Left ventricle myocardium superior (tissue), 1 donor: ENCODE measurements at regions not wholly inside any gene's neighbourhood (a gene's known extent, or its start where the extent isn't known, plus 50 kb on each side); places are given as distances from the start of the nearest gene placed in this dataset.

Experiments
- ATAC-seq: fragments of 200-7000 bp; cut with Tn5 transposase; one replicate; pipeline ENCODE4 v1.9.1; 2020; ENCODE audit warnings: mild to moderate bottlenecking, moderate library complexity
- DNase-seq: peaks from one replicate; pipeline ENCODE4 v3.0.0-alpha.2; 2020
- intact Hi-C: fragments of 100-400 bp; cut with micrococcal nuclease; formaldehyde crosslinking; loops from one replicate; pipeline ENCODE4 v1.11.0; 2022
- donor health status: DM: no; HTN: yes; CAD: no; lungs with severe emphysema.

DNA sequence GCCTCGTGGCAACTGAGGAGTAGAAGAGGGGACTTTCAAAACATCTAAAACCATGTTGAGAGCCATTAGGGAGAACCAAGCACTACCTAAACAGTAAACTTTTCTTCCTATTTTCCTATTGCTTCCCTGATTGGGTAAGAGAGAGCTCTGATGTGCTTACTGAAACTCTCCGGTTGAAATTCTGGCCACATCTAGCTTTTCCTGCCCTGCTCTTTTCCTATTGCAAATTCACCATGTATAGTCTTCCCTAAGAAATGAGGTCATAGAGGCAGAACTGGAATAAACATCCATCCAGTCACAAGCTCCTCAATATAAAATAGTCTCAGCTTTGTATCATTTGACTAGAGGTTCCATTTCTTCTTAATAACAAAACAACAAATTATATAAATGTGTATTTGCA, 199.5 kb upstream of the CNR1 start:
- DNase-seq (no peak), ATAC-seq (no peak)
- intact Hi-C loops: no loop called here

DNA sequence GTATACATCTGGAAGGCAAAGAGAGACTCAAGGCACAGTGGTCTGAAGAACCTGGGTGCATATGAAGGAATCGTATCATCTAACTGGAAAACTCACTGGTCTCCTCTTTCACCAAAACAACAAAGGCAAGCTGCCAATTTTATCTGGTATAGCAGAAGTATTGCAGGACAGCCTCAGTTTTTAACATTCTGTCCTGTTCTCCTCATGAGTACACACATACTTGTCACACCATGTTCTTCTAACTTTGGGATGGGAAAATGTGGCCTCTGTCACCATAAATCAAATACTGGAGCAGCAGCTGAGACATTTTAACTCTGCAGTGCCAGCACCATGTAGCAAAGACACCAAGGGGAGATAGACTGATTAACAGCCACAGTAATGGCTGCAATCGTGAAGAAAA, 199.1 kb upstream of the CNR1 start:
- intact Hi-C loops: no loop called here
- no peak for DNase-seq
- ATAC-seq: no peak

DNA sequence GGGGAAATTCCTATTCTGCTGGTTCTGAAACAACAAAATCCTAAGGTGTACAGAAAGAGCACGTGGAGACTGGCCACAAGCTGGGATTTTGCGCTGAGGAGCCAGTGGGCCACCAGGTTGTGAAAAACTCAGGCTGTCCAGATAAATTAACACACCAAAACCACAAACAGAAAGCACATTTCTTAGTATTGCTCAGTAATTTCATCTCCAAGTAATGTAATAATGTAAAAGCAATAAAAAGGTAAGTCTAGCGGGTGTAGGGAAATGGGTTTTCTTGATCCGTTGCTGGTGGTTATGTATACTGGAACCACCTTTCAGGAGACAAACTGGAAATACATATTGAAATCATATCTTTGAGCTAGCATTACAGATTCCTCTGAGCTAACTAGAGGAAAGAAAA, 195.6 kb upstream of the CNR1 start:
- no peak for ATAC-seq
- intact Hi-C loops: no loop called here
- DNase-seq: no peak

DNA sequence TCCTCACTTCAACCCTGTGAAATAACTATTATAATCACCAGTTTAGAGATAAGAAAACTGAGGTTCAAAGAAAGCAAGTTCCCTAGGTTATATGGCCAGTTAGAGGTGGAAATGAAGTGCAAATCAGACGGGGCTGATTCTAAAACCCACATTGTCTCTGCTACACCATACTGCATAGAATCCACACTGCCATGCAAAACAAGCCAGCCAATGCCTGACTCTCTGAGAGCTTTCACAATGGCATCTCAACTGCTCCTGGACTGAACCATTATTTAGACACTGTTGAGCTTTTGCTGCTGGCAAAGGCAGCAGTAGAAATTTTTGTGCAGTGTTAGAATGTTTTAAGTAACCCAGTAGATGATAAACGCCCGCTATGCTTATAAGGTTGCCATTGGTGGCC, 195.2 kb upstream of the CNR1 start:
- ATAC-seq: no peak
- intact Hi-C loops: no loop called here
- DNase-seq: no peak

DNA sequence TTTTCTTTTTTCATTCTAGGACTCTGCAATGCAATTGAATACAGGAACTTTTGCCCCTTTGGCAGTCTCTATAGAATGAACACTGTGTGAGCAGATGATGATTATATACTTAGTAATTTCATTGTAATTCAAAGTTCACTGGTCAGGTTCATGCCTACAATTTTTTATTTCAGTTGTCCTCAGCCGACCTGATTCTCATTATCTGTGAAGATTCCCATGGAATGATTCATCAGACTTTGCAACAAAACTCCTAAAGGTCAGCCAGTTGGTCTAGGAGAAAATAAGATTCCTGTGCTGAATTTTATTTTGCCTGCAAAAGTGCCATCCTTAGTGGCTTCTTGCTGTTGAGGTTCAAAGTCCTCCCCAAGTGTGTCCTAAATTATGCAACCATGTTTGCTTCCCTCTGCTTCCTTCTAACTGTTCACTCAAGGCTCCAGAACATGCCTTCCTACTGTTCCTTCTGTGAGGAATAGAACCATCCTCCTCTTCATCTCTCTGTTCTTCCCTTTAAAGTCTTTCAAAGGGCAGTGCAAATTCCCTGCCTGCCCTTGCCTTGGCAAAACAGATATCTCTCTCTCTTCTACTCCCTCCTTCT, 194.2 kb upstream of the CNR1 start:
- DNase-seq (no peak), ATAC-seq (no peak)
- intact Hi-C loops: no loop called here

DNA sequence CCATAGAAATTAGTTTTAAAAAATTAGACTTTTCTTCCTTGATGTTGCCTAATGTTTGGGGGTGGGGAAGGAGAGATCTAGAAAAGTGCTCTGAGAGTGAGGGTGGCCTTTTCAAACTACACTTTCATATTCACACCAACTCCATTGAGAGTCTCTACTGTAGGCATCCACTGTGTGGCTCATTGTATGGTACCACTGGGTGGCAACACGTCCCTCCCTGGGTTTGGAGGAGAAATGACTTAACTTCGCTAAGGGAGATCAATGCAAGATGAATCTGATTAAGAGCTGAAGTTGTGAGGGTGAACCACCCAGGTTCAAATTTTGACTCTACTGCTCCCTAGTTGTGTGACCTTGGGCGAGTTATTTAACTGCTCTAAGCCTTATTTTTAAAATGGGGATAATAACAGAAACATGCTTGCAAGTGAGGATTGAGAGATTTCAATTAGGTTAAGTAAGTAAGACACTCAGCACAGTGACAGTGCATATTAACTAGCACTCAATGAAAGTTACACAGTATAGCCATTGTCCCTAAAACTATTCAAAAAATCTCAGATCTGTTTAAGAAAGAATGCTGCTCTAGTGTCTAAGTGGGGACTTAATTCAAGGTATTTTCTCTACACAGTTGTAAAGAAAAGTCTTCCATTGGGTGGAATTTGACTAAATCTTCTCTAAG, 193.5 kb upstream of the CNR1 start:
- intact Hi-C loops: no loop called here
- no peak for DNase-seq

DNA sequence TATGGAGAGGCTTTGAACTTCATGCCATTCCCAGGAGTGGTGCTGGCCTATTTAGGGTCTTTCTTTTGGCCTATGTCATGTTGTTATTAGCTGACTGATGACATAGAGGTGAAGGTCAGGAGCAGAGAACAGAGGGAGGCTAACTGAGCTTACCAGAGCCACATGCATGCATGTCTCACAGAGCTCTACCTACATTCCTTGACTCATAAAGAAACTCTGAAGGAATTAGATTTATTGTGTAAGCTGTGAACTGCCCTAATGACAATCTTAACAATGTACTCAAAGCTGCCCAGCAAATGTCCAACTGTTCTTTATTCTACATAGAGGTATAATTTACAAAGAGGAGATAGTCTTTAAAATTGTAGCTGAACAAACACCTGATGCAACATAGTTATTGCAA, 192.7 kb upstream of the CNR1 start:
- no peak for DNase-seq
- intact Hi-C loops: no loop called here
- no peak for ATAC-seq

More for the DNA sequence above, 193.5 kb upstream of the CNR1 start:
- no peak for ATAC-seq

DNA sequence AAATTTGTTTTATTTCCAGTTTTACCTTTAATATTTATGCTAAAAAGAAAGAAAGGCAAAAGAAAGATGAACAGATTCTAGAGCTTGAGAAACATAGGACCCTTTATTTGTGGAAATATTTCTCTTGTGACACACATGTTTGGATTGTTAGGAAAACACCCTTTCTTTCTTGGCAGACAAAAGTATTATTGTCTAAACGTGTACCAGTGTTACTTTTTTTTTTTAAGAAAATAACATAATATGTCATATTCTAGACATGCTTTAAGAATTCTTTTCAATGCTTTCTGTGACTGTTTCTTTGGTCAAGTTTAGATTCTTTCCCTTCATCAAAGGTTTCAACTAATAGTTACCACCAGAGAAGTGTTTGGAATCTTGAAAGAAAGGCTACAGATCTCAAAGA, 183.4 kb upstream of the CNR1 start:
- no peak for DNase-seq
- no peak for ATAC-seq
- intact Hi-C loops: no loop called here

DNA sequence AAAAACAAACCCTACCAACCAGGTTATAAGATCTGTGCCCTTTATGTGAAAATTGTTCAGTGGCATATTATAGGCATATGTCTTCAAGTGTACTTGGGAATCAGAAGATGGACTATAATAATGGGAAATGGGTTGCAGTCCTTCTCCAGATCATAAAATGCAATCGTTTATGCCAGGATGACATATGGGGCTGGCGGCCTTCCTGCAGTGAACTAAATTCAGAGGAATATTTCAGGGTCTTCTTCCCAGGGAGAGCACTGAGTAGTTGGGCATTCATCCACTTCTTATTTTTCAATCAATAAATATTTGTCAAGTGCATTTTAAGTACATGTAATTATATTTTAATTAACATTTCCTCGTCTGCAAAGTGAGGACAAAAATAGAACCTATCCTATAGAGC, 176.2 kb upstream of the CNR1 start:
- DNase-seq (no peak), ATAC-seq (no peak)
- intact Hi-C loops: no loop called here

DNA sequence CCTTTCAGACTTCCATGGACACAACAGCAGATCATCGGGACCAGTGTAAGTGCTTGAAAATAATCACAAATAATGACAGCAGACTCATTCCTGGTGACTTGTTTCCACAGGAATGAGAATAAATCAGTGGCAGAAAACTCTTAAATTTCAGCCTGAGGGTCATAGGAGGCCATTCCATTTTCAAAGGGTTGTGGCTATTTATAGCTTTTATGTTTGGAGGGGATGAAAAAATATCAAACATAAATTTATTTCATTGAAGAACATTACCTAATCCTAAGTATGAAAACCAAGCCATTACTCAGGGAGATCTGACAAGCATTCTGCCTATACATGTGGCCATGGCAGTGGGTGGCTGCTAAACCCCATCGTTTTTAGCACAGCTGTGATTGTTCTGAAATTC, 173.6 kb upstream of the CNR1 start:
- ATAC-seq (no peak), DNase-seq (no peak)
- intact Hi-C loops: no loop called here

DNA sequence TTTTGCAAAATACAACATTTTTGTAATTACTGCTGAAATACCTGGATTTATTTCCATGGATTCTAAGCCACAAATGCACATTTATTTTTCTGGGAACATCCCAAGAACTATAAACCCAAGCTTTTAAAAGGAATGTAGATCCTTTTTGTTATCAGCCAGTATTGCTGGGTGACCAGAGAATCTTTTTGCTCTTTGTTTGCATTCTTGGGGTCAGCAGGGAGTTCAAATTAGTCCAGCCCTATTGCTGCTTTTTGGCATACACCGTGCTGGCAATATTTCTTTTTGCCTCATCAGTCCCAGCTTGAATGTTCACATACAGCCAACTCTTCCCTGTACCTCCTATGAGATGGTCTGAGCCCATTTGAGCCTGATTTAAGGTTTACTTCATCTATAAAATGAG, 155.2 kb upstream of the CNR1 start:
- no peak for ATAC-seq
- DNase-seq: no peak
- intact Hi-C loops: no loop called here

DNA sequence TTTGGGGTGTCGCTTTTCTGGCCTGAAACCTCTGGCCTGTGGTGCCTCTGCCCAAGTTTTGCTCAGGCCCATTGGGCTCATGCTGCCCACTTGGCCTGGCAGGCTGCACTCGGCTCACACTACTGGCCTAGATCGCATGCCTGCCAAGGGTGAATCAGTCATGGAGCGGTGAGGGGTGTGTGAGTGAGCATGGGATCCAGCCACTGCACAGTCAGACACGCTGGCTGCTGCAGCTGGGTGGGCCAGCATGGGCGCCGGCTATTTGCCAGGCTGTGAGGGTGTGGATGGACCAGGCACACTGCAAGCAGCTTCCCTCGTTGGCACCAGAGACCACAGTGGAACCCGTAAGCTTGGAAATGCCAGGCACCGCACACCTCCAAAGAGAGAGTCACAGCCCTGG, 145.4 kb upstream of the CNR1 start:
- no peak for ATAC-seq
- no peak for DNase-seq
- intact Hi-C loops: no loop called here

DNA sequence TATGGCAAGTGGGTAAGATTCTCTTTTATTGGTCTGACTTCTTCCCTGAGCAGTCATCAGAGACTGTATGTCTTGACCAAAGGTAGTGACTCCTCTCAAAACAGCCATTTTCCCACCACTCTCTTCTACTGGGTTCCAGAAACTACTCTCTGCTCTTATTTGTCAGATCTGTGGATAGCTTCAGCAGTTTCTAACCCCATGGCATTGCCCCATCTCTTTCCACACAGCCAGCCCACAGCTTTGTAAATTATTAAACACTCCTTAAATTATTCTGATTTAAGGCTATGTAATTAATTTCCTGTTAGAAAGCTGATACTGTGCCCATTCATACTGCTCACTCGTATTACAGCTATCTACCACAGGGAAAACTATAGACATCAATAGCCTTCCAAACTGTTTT, 138.4 kb upstream of the CNR1 start:
- intact Hi-C loops: no loop called here
- no peak for DNase-seq
- no peak for ATAC-seq

DNA sequence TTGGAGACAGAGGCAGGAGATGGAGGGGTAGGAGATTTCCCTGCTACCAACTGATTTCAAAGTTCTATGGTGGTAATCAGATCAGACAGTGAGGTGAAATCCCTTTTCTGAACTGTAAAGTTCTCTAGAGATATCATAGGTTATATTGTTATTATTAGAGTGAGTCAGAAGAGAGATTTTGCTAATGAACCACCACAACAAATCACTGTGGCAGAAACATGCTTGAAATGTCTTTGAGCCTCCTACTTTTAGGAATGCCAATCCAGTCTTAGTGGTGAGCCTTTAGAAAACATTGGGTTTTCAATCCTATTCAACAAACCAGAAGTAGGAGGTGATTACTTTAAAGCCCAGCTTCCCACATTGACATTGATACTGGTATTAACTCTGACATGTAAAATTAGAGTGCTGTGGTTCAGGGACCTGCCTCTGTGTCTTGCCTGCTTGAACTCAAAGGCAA, 136.7 kb upstream of the CNR1 start:
- intact Hi-C loops: no loop called here
- DNase-seq: no peak
- no peak for ATAC-seq

DNA sequence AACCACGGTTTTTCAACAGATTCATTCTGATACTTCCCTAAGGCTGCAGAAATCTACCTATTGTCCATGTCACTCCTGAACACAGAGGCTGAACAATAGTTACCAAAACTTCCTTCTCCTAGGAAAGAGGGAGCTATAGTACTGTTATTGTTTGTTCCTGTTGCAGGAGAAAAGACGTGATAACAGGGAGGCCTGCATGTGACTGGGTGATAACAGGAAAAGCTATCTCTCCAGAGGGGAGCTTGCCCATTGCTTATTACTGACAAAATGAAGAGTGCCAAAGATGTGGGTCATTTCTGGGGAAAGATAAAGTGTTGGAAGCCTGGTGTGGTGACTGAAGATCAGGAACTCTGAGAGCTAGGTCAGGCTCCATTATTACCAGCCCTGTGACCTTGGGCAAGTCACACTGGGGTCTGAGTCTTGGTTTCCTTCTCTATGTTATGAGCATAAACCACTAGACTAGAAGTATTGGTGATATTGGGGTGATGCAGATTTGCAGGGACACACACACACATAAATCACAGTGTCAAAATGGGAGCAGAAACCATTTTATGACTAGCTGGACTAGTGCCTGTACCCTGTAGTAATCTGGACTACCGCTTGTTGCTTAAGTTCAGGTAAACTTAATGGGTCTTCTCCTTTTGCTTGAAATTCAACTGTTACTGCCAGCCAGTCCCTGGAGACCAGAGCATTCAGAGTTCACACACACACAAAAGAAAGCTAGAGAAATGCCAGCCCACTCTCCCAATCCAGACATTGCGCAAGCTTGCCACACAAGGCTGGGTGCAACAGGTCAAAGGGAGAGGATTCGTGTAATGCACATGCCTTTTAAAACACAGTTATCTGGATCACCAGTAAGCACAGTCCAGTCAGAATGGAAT, 136.0 kb upstream of the CNR1 start:
- intact Hi-C loops: no loop called here
- no peak for DNase-seq
- no peak for ATAC-seq

DNA sequence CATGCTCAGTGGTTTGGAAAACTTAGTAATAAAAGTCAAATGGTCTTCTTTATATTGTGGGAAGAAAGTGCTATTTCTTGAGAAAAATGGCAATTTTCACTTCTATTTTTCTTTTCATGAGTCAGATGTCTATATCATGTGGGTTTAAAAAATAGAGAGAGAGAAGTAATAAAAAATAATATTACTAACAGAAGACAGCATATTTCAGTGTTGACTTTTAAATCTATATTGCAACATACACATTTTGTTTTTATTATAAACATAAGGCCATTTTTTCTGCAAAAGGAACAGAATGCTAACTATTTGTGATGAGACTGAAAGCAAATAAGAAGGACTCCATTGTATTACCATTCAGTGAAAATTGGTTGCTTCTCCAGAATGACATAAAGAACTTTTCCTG, 135.1 kb upstream of the CNR1 start:
- DNase-seq: no peak
- ATAC-seq: no peak

DNA sequence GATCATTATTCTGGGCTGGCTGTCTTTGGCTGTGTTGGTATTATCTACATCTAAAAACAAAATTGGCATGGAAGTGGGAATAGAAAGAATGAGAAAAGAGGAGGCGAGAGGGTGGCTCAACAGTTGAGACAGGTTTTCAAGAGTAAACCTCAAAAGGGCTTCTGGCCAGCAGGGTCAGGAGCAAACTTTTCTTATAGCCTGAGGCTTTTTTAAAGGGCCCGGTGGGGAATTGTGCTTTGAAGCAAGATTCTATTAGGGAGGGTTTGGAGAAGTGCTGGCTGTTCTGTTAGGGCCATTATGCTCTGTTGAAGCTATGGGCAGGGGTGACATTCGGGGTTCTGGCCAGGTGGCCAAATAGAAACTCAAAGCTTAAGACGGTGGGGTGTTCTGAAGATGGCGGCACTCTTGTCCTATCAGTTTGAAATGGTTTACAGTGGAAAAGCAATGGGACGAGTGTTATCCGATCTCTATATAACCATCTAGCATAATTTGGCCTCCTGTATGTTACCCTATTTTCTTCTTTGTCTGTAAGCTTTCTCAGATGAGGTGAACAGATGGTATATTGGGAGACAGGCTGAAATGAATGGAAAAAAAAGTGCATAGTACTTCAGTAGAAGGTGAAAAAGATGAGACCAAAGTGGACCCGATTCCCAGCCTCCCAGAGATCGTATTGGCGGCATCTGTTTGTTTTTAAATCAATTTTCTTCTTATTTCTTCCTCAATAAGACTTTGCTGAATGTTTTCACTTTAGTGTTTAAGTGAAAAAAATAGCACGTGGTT, 132.1 kb upstream of the CNR1 start:
- no peak for ATAC-seq
- intact Hi-C loops: no loop called here
- no peak for DNase-seq

More for the DNA sequence above, 135.1 kb upstream of the CNR1 start:
- intact Hi-C loops: no loop called here

DNA sequence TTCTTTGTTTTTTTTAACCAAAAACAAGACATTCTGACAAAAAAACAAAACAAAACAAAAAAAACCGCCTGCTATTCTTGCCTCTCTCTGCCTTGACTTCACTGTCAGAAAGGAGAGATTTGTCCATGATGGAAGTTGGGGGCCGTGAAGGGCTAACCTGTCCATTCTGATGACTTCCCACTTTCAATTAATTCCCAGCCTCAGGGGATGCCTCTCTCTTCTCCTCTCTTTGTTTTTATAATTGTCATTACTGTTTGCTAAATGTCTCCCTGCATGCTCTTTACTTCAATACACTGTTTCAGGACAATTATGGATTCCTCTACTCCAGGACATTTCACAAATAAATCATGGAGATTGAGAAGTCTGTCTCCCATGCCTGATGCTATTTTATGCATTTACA, 130.5 kb upstream of the CNR1 start:
- intact Hi-C loops: no loop called here
- DNase-seq: no peak
- ATAC-seq: no peak

DNA sequence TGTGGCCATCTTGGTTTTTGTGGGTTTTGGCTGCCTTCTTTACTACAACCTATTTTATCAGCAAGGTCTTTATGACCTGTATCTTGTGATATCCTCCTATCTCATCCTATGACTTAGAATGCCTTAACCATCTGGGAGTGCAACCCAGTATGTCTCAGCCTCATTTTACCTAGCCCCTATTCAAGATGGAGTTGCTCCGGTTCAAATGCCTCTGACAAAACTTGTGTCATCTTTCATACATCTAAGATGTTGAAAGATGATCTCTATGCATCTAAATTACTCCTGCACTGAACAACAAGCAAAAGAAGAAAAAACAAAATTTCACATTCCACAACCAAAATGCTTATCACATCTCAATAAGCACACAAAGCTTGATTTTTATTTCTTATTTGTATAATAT, 129.5 kb upstream of the CNR1 start:
- intact Hi-C loops: no loop called here
- DNase-seq (no peak), ATAC-seq (no peak)

DNA sequence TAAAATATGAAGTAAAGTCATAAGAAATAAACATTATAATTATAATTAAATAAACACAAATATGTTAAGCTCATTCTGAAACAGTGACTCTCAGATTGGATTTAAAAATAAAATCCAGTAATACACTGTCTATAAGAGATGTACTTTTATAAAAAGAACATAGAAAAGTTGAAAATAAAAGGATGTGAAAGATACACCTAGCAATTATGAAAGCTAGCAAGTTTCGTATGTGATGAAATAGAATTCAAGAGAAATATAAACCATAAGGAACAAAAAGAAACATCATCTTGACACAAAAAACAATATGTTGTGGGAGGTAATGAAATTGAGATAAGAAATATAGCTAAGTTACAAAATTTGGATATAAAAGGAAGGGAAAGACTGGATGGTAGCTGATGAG, 128.6 kb upstream of the CNR1 start:
- DNase-seq (no peak), ATAC-seq (no peak)
- intact Hi-C loops: no loop called here
